Gastrocnemius medialis (tissue), 4 donors: ENCODE measurements at regions not wholly inside any gene's neighbourhood (a gene's known extent, or its start where the extent isn't known, plus 50 kb on each side); places are given as distances from the start of the nearest gene placed in this dataset.

Source experiments
- POLR2A ChIP-seq, 2 donors: fragments of 450-650 bp; IDR thresholded peaks; one replicate each; pipeline ENCODE4 v1.6.1; 2017; ENCODE audit warnings: antibody characterized with exemption in 2 of 2, mild to moderate bottlenecking in 2 of 2, moderate library complexity in 2 of 2
- TF ChIP-seq, protein P1 (sequence below), 5 experiments: fragments of 450-650 bp in 3 of 5; fragments of 200-600 bp in 2 of 5; sonication (generic) in 2 of 5; IDR thresholded peaks in 4 of 5; conservative IDR thresholded peaks in 1 of 5; 1 replicate in 4 of 5; 2 replicates in 1 of 5; pipeline ENCODE4 v1.5.1; 2016 to 2019; ENCODE audit warnings: antibody characterized with exemption in 5 of 5, mild to moderate bottlenecking in 3 of 5, moderate library complexity in 3 of 5

DNA sequence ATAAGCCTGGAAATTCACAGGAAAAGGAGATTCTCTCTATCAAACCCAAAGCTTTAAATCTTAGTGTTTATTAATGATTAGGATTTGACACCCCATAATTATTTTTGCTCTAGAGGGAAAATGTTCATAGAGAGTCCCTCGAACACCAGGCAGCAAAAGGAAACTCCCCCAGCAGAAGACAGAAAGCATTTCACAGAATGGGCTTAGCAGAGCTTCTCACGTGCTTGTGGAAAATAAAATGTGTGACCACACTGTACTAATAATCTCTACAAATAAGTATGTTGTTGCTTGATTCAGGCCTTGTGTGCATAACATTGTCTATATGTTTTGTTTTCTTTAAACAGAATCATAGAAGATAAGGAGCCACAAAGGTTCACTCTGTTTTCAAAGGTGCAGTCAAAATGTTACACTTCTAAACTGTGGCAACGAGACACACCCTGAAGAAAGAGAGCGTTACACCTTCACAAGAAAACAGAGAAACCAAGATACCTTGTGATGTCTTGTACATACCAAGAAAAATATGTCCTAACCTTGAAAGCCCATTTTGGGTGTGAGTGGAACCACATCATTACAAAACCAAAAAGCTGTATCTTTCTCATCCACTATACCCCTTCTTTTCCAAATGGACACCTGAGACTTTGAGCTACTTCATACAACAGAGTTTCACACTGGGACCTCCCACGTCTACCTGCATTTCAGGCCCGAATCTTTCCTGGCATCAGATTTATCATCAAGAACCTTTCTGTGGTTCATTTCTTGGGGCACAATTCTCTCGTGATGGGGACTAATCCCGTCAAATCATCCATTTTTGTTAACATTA, 282.5 kb downstream of the ETS1 start:
- no peak for TF ChIP-seq POLR2A (IDR thresholded peaks at IDR 0.05)
- TF ChIP-seq, protein P1, sequence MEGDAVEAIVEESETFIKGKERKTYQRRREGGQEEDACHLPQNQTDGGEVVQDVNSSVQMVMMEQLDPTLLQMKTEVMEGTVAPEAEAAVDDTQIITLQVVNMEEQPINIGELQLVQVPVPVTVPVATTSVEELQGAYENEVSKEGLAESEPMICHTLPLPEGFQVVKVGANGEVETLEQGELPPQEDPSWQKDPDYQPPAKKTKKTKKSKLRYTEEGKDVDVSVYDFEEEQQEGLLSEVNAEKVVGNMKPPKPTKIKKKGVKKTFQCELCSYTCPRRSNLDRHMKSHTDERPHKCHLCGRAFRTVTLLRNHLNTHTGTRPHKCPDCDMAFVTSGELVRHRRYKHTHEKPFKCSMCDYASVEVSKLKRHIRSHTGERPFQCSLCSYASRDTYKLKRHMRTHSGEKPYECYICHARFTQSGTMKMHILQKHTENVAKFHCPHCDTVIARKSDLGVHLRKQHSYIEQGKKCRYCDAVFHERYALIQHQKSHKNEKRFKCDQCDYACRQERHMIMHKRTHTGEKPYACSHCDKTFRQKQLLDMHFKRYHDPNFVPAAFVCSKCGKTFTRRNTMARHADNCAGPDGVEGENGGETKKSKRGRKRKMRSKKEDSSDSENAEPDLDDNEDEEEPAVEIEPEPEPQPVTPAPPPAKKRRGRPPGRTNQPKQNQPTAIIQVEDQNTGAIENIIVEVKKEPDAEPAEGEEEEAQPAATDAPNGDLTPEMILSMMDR (IDR thresholded peaks at IDR 0.05 in 4 of 5, conservative IDR thresholded peaks at IDR 0.05 in 1 of 5) = no peak
